A549 (cell line): ENCODE measurements at regions not wholly inside any gene's neighbourhood (a gene's known extent, or its start where the extent isn't known, plus 50 kb on each side); places are given as distances from the start of the nearest gene placed in this dataset.
"Not testable (repeated sequence)": the region's sequence is repeated elsewhere in the genome, so short reads cannot be mapped to it uniquely, and the experiment has no call there.

ENCODE experiments used
- ATAC-seq, 2 experiments: fragments of 200-7000 bp in 1 of 2; fragments of >200 bp in 1 of 2; cut with Nextera tagmentation in 1 of 2; cut with Tn5 transposase in 1 of 2; 3 replicates each; pipeline versions ENCODE4 v1.8.0 to v1.9.1; 2018 to 2020; ENCODE audit warnings: mild to moderate bottlenecking in 1 of 2, moderate library complexity in 1 of 2
- CTCF ChIA-PET: fragments of 300-600 bp; sonication (Branson Sonifier 250); formaldehyde crosslinking; extraction: SDS; loops from one replicate; lab custom pipeline; 2021; ENCODE audit warnings: antibody characterized with exemption, inconsistent platforms; lab: Yijun Ruan, JAX
- POLR2A ChIA-PET: fragments of 350-600 bp; formaldehyde crosslinking; extraction: SDS; loops from one replicate; lab custom pipeline; 2021; ENCODE audit warnings: antibody characterized with exemption, inconsistent platforms; lab: Yijun Ruan, JAX
- DNase-seq, 2 experiments: peaks; one replicate each; pipeline versions ENCODE4 v3.0.0 to v3.0.0-alpha.2; 2011 to 2016; ENCODE audit warnings: low read depth in 1 of 2, low spot score in 1 of 2
- FAIRE-seq: peaks from 2 replicates; lab custom pipeline; 2011; peaks lifted over from hg19 to GRCh38; lab: Jason Lieb, UNC
- H3K27ac ChIP-seq, 2 experiments: fragments of >200 bp; sonication (Bioruptor Twin); formaldehyde crosslinking; 3 replicates each; pipeline ENCODE4 v1.5.1; 2016 to 2017
- H3K4me1 ChIP-seq: fragments of >200 bp; sonication (Bioruptor Twin); formaldehyde crosslinking; 3 replicates; pipeline ENCODE4 v1.6.1; 2016
- H3K4me2 ChIP-seq: fragments of >200 bp; sonication (Bioruptor Twin); formaldehyde crosslinking; 3 replicates; pipeline ENCODE4 v1.6.1; 2016
- H3K4me3 ChIP-seq: fragments of >200 bp; sonication (Bioruptor Twin); formaldehyde crosslinking; 3 replicates; pipeline ENCODE4 v1.5.1; 2016
- H3K9me3 ChIP-seq: fragments of >200 bp; sonication (Bioruptor Twin); formaldehyde crosslinking; 3 replicates; pipeline ENCODE4 v1.6.1; 2016
- CEBPB ChIP-seq, 2 experiments: fragments of >200 bp in 1 of 2; sonication (Bioruptor Twin) in 1 of 2; formaldehyde crosslinking in 1 of 2; IDR thresholded peaks; 2 replicates each; pipeline ENCODE4 v1.6.1; 2012 to 2016
- EHMT2 ChIP-seq: fragments of 200-600 bp; sonication (generic); IDR thresholded peaks from 2 replicates; pipeline ENCODE4 v1.6.1; 2016; ENCODE audit warnings: antibody characterized with exemption, low read depth, mild to moderate bottlenecking, moderate library complexity
- ESRRA ChIP-seq: fragments of 150-350 bp; IDR thresholded peaks from 2 replicates; pipeline ENCODE4 v1.6.1; 2014; ENCODE audit warnings: mild to moderate bottlenecking, low read length, borderline replicate concordance
- FOXS1 ChIP-seq: fragments of 250-450 bp; sonication (Bioruptor Pico); IDR thresholded peaks from 2 replicates; pipeline ENCODE4 v1.5.0; 2020; ENCODE audit warnings: mild to moderate bottlenecking, moderate library complexity
- GATA3 ChIP-seq: IDR thresholded peaks from 2 replicates; pipeline ENCODE4 v1.6.1; 2012; ENCODE audit warnings: borderline replicate concordance
- POLR2A ChIP-seq: IDR thresholded peaks from 2 replicates; pipeline ENCODE4 v1.6.1; 2012; ENCODE audit warnings: mild to moderate bottlenecking, low read length
- RAD21 ChIP-seq, 2 experiments: fragments of >200 bp in 1 of 2; sonication (Bioruptor Twin) in 1 of 2; formaldehyde crosslinking in 1 of 2; IDR thresholded peaks in 1 of 2; conservative IDR thresholded peaks in 1 of 2; 2 replicates in 1 of 2; 3 replicates in 1 of 2; pipeline ENCODE4 v1.6.1; 2012 to 2018; ENCODE audit warnings: inconsistent platforms in 1 of 2
- SMC3 ChIP-seq: fragments of >200 bp; sonication (Bioruptor Twin); formaldehyde crosslinking; IDR thresholded peaks from 3 replicates; pipeline ENCODE4 v1.6.1; 2018; ENCODE audit warnings: inconsistent platforms
- TFCP2L1 ChIP-seq: fragments of 250-450 bp; sonication (Bioruptor Pico); IDR thresholded peaks from 2 replicates; pipeline ENCODE4 v1.5.0; 2021; ENCODE audit warnings: mild to moderate bottlenecking
- TP53 ChIP-seq: fragments of 250-450 bp; sonication (Bioruptor Pico); IDR thresholded peaks from 2 replicates; pipeline ENCODE4 v1.5.0; 2021; ENCODE audit warnings: mild to moderate bottlenecking, moderate library complexity
- WGBS: methylation state at CpG from one replicate; pipeline ENCODE4 v1.1.6; 2017; ENCODE audit errors: missing lambda C conversion rate; 5-methylcytosine and 5-hydroxymethylcytosine counted together
- TF ChIP-seq, protein P1 (sequence below): fragments of >200 bp; sonication (Bioruptor Twin); formaldehyde crosslinking; IDR thresholded peaks from 3 replicates; pipeline ENCODE4 v1.5.1; 2016
- TF ChIP-seq, protein P2 (sequence below): fragments of >200 bp; sonication (Bioruptor Twin); formaldehyde crosslinking; IDR thresholded peaks from 3 replicates; pipeline ENCODE4 v1.6.1; 2016
- TF ChIP-seq, protein P3 (sequence below): IDR thresholded peaks from 2 replicates; pipeline ENCODE4 v1.6.1; 2012

DNA sequence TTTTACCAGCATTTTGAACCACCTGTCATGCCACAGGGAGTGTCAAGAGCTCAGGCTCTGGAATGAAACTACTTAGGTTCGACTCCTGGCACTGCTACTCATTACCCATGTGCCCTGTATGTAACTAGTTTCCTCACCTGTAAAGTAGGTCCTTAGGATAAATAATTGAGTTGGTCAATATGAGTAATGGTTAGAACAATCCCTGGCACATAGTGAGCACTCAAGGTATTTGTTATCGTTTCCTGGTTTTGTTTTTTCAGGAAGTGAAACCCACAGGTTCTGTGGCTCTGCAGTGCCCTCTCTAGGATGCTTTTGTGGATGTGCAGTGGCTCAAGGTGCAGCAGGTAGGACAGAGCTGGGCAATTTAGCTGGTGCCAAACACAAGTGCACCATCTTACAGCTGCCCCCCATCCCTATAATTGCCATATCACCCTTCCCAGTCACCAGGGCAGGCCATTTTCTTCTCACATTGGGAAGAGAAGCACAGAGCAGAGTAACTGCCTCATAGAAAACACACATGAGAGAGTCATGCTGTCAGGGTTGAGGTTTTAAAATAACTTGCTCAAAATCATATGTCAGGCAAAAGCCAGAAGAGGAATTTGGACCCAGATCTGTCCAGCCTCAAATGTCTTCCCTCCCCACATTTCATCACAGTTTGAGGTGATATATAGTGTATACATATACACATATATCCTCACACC is 297.5 kb downstream of the RPAP3 start:
- Histone ChIP-seq H3K9me3 (no peaks in the 10 kb centered on the region), H3K4me1 (peaks cover 18% of the 10 kb centered on the region), H3K27ac (peak overlapping the region; percentile 67 to 75), H3K4me2 (peak overlapping the region; percentile 10), H3K4me3 (no peak overlapping the region)
- peak; percentile 76 to 89; a peak in 5 of 6 replicates for ATAC-seq
- peak; percentile 22 to 69 for DNase-seq
- CTCF ChIA-PET, result interaction anchor here (0.6 to 0.7 kb wide), 4 partner anchors 124 to 245 kb away, joined by 3 to 4 read pairs (median 3); no protein-coding TSS in a partner anchor
- WGBS, result 34% methylated on average over 2 of the region's 2 CpGs
- TF ChIP-seq RAD21 (conservative IDR thresholded peaks at IDR 0.05 in 1 of 2, IDR thresholded peaks at IDR 0.05 in 1 of 2) (peak; percentile 74 to 85), FOXS1 (CRISPR knock-in tag) (no peak), ESRRA (no peak), SMC3 (peak; percentile 65), POLR2A (no peak)
- TF ChIP-seq, protein P1, sequence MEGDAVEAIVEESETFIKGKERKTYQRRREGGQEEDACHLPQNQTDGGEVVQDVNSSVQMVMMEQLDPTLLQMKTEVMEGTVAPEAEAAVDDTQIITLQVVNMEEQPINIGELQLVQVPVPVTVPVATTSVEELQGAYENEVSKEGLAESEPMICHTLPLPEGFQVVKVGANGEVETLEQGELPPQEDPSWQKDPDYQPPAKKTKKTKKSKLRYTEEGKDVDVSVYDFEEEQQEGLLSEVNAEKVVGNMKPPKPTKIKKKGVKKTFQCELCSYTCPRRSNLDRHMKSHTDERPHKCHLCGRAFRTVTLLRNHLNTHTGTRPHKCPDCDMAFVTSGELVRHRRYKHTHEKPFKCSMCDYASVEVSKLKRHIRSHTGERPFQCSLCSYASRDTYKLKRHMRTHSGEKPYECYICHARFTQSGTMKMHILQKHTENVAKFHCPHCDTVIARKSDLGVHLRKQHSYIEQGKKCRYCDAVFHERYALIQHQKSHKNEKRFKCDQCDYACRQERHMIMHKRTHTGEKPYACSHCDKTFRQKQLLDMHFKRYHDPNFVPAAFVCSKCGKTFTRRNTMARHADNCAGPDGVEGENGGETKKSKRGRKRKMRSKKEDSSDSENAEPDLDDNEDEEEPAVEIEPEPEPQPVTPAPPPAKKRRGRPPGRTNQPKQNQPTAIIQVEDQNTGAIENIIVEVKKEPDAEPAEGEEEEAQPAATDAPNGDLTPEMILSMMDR, result peak; percentile 48
- TF ChIP-seq, all 56 proteins: peak for 3
- POLR2A ChIA-PET, result no interaction called here
- FAIRE-seq, result no peak

DNA sequence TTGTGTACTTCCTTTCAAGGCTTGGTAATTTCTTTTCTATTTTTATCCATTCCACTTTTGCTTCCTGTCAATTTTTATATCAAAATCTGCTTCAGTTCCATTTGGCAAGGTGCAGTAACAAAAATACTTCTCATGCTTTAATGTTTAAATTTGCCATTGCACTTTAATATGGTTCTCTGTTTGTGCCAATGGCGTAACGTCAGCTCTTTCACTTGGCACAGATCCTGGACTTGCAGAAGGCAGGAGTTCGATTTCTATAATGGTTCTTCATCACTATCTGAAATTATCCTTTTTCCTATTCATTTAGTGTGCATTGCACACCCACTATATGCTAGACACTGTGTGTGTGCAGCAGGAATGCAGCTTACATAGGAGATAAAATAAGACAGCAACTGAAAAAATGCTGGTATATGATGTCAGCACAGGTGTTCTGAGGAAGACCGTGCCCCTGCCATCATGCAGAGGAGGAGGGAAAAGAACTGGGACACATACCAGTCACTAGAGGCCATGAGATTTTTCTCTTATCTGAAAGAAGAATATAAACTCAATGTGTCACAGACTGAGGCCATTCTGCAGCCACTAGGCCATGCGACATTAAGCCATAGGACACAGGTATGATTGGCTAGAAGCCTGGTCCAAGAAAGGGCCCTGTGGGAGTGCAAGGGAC is 298.2 kb downstream of the RPAP3 start:
- peaks cover 18% of the 10 kb centered on the region for H3K4me1 ChIP-seq
- 93% methylated on average over 5 of the region's 5 CpGs for WGBS
- TF ChIP-seq GATA3, result no peak
- POLR2A ChIA-PET, result no interaction called here
- no peak for ATAC-seq
- peak overlapping the region; percentile 67 to 75 for H3K27ac ChIP-seq
- no peak overlapping the region for H3K4me3 ChIP-seq
- H3K9me3 ChIP-seq, result no peaks in the 10 kb centered on the region
- H3K4me2 ChIP-seq, result peak overlapping the region; percentile 10
- CTCF ChIA-PET, result interaction anchor here (0.6 to 0.7 kb wide), 4 partner anchors 181 to 319 kb away, joined by 3 read pairs; no protein-coding TSS in a partner anchor
- no peak for FAIRE-seq
- DNase-seq, result no peak

DNA sequence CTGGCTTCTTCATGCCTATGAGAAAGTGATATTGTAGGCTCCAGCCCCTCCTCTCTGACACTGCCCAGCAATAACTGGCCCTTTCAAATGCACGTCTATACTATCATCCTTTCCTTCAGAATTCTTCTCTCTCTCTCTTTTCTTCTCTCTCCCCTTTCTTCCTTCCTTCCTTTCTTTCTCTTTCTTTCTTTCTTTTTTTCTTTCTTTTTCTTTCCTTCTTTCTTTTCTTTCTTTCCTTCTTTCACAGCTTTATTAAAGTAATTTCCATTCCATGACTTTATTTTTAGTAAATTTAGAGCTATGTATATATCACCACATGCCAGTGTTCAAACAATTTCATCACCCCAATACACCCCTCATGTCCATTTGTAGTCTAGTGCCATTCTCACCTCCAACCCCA is 302.1 kb downstream of the RPAP3 start:
- ATAC-seq, result no peak; a peak in 1 of 6 replicates
- H3K9me3 ChIP-seq, result peaks cover 6% of the 10 kb centered on the region; the same call in 2 of the 3 replicates
- no peak for FAIRE-seq
- DNase-seq, result no peak
- 87% methylated on average over 1 of the region's 1 CpG for WGBS
- ChIA-PET POLR2A (interaction anchor here (0.7 kb wide), 1 partner anchor 319 kb away, joined by 3 read pairs; no protein-coding TSS in a partner anchor), CTCF (interaction anchor here (0.6 to 2.3 kb wide), 5 partner anchors 9 to 1360 kb away, joined by 3 to 8 read pairs (median 4); no protein-coding TSS in a partner anchor)
- no peak overlapping the region for H3K4me2 ChIP-seq
- TF ChIP-seq EHMT2, result no peak
- TF ChIP-seq, protein P2, sequence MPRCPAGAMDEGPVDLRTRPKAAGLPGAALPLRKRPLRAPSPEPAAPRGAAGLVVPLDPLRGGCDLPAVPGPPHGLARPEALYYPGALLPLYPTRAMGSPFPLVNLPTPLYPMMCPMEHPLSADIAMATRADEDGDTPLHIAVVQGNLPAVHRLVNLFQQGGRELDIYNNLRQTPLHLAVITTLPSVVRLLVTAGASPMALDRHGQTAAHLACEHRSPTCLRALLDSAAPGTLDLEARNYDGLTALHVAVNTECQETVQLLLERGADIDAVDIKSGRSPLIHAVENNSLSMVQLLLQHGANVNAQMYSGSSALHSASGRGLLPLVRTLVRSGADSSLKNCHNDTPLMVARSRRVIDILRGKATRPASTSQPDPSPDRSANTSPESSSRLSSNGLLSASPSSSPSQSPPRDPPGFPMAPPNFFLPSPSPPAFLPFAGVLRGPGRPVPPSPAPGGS, result no peak
- no peak for TF ChIP-seq GATA3
- TF ChIP-seq TP53 (CRISPR knock-in tag), result no peak
- TF ChIP-seq, protein P3, sequence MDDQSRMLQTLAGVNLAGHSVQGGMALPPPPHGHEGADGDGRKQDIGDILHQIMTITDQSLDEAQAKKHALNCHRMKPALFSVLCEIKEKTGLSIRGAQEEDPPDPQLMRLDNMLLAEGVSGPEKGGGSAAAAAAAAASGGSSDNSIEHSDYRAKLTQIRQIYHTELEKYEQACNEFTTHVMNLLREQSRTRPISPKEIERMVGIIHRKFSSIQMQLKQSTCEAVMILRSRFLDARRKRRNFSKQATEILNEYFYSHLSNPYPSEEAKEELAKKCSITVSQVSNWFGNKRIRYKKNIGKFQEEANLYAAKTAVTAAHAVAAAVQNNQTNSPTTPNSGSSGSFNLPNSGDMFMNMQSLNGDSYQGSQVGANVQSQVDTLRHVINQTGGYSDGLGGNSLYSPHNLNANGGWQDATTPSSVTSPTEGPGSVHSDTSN, result no peak
- no peak for TF ChIP-seq CEBPB (IDR thresholded peaks at IDR 0.05)
- TF ChIP-seq, protein P1, result no peak
- TF ChIP-seq TFCP2L1 (CRISPR knock-in tag), result no peak
- H3K27ac ChIP-seq, result peak overlapping the region in 1 of 2 experiments; percentile 30; a peak in 1 of 6 replicates
- H3K4me3 ChIP-seq, result no peak overlapping the region
- H3K4me1 ChIP-seq, result peaks cover 12% of the 10 kb centered on the region; the same call in 2 of the 3 replicates

DNA sequence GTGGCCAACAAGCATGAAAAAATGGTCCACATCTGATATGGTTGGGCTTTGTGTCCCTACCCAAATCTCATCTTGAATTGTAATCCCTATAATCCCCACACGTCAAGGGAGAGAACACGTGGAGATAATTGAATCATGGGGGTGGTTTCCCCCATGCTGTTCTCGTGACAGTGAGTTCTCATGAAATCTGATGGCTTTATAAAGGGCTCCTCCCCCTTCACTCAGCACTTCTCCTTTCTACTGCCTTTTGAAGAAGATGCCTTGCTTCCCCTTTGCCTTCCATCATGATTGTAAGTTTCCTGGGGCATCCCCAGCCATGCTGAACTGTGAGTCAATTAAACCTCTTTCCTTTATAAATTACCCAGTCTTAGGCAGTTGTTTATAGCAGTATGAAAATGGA is 304.6 kb downstream of the RPAP3 start:
- H3K4me3 ChIP-seq, FAIRE-seq, ATAC-seq, H3K4me2 ChIP-seq, POLR2A ChIA-PET, CTCF ChIA-PET, DNase-seq, H3K27ac ChIP-seq: not testable (repeated sequence)
- Histone ChIP-seq H3K4me1 (peaks cover 11% of the 10 kb centered on the region; the same call in 2 of the 3 replicates), H3K9me3 (peaks cover 29% of the 10 kb centered on the region)
- 88% methylated on average over 3 of the region's 3 CpGs for WGBS
